ENCODE measurements at regions not wholly inside any gene's neighbourhood (a gene's known extent, or its start where the extent isn't known, plus 50 kb on each side); places are given as distances from the start of the nearest gene placed in this dataset.

DNA sequence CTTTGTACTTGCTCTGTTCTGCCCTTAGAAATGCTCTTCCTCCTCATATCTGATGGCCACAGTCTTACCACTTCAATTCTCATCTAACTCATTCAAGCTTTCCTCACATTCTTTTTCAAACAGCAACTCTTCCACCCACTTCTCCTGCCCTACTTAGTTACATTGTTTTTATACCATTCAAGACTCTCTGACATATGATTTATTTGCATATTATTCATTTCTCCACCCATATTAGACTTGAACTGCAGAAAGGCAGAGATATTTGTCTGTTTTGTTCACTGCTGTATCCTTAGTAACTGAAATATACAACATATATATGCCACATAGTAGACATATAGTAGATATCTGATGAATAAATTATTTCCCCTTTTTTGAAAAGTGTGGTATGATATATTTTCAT, 95.5 kb upstream of the DCN start:
- TF ChIP-seq, protein P1, sequence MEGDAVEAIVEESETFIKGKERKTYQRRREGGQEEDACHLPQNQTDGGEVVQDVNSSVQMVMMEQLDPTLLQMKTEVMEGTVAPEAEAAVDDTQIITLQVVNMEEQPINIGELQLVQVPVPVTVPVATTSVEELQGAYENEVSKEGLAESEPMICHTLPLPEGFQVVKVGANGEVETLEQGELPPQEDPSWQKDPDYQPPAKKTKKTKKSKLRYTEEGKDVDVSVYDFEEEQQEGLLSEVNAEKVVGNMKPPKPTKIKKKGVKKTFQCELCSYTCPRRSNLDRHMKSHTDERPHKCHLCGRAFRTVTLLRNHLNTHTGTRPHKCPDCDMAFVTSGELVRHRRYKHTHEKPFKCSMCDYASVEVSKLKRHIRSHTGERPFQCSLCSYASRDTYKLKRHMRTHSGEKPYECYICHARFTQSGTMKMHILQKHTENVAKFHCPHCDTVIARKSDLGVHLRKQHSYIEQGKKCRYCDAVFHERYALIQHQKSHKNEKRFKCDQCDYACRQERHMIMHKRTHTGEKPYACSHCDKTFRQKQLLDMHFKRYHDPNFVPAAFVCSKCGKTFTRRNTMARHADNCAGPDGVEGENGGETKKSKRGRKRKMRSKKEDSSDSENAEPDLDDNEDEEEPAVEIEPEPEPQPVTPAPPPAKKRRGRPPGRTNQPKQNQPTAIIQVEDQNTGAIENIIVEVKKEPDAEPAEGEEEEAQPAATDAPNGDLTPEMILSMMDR (IDR thresholded peaks at IDR 0.05; ENCODE audit: insufficient read depth, low read depth, low read length, missing control alignments): no peak
- DNase-seq (ENCODE audit: low read depth): no peak
- H3K4me3 ChIP-seq (ENCODE audit: low read depth, low read length): no peak overlapping the region

DNA sequence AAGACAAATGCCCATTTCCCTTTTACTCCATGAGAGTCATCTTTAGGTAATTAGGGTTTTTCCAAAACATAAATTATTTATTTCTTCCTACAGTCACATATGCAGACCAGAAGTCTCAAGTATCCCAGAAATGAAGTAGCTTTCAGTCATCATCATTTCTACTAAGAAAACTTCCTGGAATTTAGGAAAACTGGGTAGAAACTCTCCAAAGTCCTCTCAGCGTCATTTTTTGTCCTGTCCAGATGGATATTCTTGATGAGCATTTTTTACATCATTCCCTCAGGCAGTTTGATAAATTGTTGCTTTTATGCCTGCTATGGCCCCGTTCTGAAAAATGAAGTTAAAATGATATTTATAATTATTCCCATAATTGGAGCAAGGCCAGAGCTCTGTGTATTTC, 93.9 kb upstream of the DCN start:
- DNase-seq (ENCODE audit: low read depth): no peak
- no peak overlapping the region for H3K4me3 ChIP-seq (ENCODE audit: low read depth, low read length)
- TF ChIP-seq, protein P1 (IDR thresholded peaks at IDR 0.05; ENCODE audit: insufficient read depth, low read depth, low read length, missing control alignments): no peak

DNA sequence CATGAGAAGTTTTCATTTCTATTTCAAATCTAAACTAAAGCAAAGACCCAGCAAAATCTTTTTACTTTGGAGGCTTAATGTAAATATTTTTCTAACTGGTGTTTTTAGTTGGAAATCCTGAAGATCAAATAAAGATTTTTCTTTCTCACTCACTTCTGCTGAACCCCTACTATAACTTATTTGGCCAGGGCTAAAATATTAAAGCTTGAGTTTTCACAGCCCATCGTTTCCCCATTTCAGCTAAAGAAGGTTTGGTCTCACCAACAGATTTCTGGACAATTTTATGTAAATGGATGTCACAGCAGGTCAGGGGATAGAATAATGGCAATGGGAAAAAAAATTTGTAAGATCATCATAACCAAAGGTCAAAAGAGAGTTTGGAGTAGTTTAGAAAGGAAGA, 92.7 kb upstream of the DCN start:
- TF ChIP-seq, protein P1 (IDR thresholded peaks at IDR 0.05; ENCODE audit: insufficient read depth, low read depth, low read length, missing control alignments): no peak
- no peak for DNase-seq (ENCODE audit: low read depth)
- no peak overlapping the region for H3K4me3 ChIP-seq (ENCODE audit: low read depth, low read length)

DNA sequence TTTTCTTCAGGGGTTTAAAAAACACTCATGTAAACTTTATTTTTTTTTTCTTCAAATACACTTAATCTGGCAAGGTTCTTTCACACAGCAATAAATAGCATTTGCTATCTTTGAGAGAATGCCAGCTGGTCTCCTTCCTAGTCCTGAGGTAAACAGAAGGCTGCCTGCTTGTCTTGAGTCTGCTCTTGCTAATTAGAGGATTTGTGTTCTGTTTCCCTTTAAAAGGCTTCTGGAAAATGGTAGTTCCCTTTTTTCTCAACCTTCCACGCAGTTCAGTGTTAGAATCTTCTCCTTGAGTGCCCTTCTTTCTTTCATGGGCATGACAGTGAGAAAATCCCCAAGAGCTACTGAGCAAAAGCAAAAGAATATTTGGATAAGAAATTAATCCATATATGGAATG, 92.3 kb upstream of the DCN start:
- TF ChIP-seq, protein P1 (IDR thresholded peaks at IDR 0.05; ENCODE audit: insufficient read depth, low read depth, low read length, missing control alignments): no peak
- DNase-seq (ENCODE audit: low read depth): no peak
- no peak overlapping the region for H3K4me3 ChIP-seq (ENCODE audit: low read depth, low read length)

DNA sequence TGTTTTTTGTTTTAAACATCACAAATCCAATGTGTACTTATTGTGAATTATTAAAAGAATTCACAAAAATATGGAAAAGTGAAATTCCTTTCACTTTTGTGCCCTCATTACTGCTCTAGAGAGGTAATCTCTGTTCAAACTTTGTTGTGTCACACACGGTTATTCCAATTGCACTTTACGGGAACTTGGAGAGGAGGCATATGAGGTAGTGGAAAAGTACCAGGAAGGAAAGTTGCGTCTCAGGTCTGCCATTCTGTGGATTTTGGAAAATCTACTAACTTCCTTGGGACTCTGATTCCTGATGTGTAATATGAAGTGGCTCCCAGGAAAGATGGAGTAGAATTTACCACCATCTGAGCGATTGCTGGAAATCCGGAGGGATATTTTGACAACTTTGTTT, 90.9 kb upstream of the DCN start:
- TF ChIP-seq, protein P1 (IDR thresholded peaks at IDR 0.05; ENCODE audit: insufficient read depth, low read depth, low read length, missing control alignments): no peak
- H3K4me3 ChIP-seq (ENCODE audit: low read depth, low read length): no peak overlapping the region
- DNase-seq (ENCODE audit: low read depth): no peak

DNA sequence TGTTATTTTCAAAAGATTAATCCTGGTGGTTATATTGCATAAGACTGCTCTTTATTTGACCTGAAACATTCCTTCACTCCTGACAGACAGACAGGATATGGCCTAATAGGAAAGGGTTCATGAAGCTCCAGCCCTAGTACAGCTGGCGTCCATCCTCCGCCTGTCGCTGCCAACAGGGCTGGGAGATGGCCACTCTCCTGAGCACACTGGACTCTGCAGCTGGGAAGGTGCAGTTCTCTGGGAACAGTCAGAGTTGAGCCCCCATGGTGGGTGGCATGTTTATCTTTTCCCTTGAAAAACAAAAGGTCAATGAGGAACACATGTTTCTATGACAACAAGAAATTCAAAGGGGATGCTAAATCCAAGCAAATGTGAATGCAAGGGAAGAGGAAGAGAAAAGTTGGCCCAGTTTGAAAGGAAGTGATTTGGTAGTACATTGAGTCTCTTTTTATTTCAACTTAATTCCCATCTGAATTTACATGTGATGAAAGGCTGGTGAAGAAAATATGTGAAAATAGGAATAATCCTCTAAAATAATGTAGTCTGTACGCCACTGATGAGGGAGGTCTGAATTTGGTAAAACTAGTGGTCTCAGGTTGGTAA, 89.9 kb upstream of the DCN start:
- no peak overlapping the region for H3K4me3 ChIP-seq (ENCODE audit: low read depth, low read length)
- TF ChIP-seq, protein P1 (IDR thresholded peaks at IDR 0.05; ENCODE audit: insufficient read depth, low read depth, low read length, missing control alignments): no peak
- DNase-seq (ENCODE audit: low read depth): no peak

DNA sequence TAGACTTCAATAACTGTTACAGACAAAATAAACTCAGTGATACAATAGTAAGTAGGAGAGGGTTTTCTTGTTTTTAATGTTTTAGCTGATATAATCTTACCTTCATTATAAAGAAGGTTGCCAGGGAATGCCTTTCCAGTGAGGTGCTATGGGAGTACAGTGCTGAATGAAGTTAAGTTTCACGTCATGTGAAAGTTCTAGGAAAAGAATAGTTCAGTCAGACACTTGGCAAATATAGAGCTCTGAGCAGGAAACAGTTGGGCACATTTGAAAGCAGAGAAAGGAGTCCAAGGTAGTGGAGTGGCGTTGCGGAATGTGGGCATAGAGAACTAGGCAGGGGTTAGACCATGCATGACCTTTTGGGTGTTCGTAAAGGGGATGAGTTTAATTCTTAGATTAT, 88.6 kb upstream of the DCN start:
- TF ChIP-seq, protein P1 (IDR thresholded peaks at IDR 0.05; ENCODE audit: insufficient read depth, low read depth, low read length, missing control alignments): no peak
- H3K4me3 ChIP-seq (ENCODE audit: low read depth, low read length): no peak overlapping the region
- DNase-seq (ENCODE audit: low read depth): no peak
